Stimulated activated naive B cell treated with anti-CD40 and anti-IgM and Interleukin-4, amounts not matched to agents 10 μg/mL and 1 μg/mL and 100 μg/mL, for 72 hours (primary cell): ENCODE measurements at regions not wholly inside any gene's neighbourhood (a gene's known extent, or its start where the extent isn't known, plus 50 kb on each side); places are given as distances from the start of the nearest gene placed in this dataset.
"Not testable (repeated sequence)": the region's sequence is repeated elsewhere in the genome, so short reads cannot be mapped to it uniquely, and the experiment has no call there.

Experiments
- ATAC-seq, 2 donors: fragments of 150-1000 bp; cut with Tn5 transposase; replicated peaks; 2 replicates each; pipeline ENCODE4 v1.10.0; 2021; ENCODE audit warnings: moderate library complexity in 1 of 2
- DNase-seq: peaks from one replicate; pipeline ENCODE4 v3.0.0; 2021
- H3K27ac Mint-ChIP-seq: one replicate; pipeline ENCODE4 v1.8.0; 2022; ENCODE audit warnings: mild to moderate bottlenecking, mixed read lengths
- H3K27me3 Mint-ChIP-seq, 2 donors: one replicate each; pipeline ENCODE4 v1.8.0; 2022; ENCODE audit warnings: mixed read lengths in 2 of 2
- H3K36me3 Mint-ChIP-seq, 2 donors: one replicate each; pipeline ENCODE4 v1.8.0; 2022; ENCODE audit warnings: mixed read lengths in 2 of 2, mild to moderate bottlenecking in 1 of 2
- H3K4me1 Mint-ChIP-seq, 2 donors: one replicate each; pipeline ENCODE4 v1.8.0; 2022; ENCODE audit warnings: mixed read lengths in 2 of 2, mild to moderate bottlenecking in 1 of 2
- H3K4me3 Mint-ChIP-seq, 2 donors: one replicate each; pipeline ENCODE4 v1.8.0; 2022; ENCODE audit warnings: mild to moderate bottlenecking in 2 of 2, mixed read lengths in 2 of 2, moderate library complexity in 1 of 2
- H3K9me3 Mint-ChIP-seq, 2 donors: one replicate each; pipeline ENCODE4 v1.8.0; 2022; ENCODE audit warnings: mixed read lengths in 2 of 2, mild to moderate bottlenecking in 1 of 2

GRCh38 chr3:193922034-193922774 is 213.7 kb upstream of the HES1 start:
- H3K9me3 Mint-ChIP-seq = peaks cover 10 to 18% of the 10 kb centered on the region in 2 donors
- no peak overlapping the region for H3K27ac Mint-ChIP-seq
- DNase-seq (no peak), ATAC-seq (no peak)
- peaks cover 4 to 16% of the 10 kb centered on the region in 2 donors for H3K27me3 Mint-ChIP-seq
- H3K4me3 Mint-ChIP-seq = no peak overlapping the region
- H3K36me3 Mint-ChIP-seq = peaks cover 5 to 8% of the 10 kb centered on the region in 2 donors
- H3K4me1 Mint-ChIP-seq = peaks cover 5 to 6% of the 10 kb centered on the region in 2 donors

DNA sequence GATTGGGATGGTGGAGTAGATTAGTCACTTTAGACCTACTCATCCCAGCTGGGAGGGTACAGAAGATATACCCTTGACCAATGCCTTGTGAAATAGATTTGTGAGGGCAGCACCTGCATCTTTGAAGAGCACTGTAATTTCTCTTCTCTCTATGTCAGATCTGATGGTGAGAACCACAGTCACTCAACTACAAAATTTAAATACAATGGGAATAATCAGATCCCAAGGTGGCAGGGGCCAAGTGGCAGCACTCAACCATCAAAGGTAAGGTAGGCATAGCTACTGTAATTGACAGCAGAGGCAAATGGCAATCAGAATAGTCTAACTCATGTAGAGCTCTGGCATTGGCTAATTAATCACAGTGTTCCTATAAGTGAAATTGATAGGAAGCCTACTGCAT is 212.0 kb upstream of the HES1 start:
- not testable (repeated sequence) for ATAC-seq, DNase-seq, H3K36me3 Mint-ChIP-seq, H3K27me3 Mint-ChIP-seq, H3K4me3 Mint-ChIP-seq
- Mint-ChIP-seq H3K27ac (peak overlapping the region; percentile 7), H3K9me3 (peaks cover 10 to 18% of the 10 kb centered on the region in 2 donors), H3K4me1 (peaks cover 7 to 12% of the 10 kb centered on the region in 2 donors)

DNA sequence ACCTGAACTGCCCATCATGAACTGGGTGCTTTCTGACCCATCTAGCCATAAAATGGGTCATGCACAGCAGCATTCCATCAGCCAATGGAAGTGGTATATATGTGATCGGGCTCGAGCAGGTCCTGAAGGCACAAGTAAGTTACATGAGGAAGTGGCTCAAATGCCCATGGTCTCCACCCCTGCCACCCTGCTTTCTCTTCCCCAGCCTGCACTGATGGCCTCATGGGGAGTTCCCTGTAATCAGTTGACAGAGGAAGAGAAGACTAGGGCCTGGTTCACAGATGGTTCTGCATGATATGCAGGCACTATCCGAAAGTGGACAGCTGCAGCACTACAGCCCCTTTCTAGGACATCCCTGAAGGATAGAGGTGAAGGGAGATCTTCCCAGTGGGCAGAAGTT is 209.9 kb upstream of the HES1 start:
- Mint-ChIP-seq H3K4me1 (peaks cover 7 to 12% of the 10 kb centered on the region in 2 donors), H3K27me3 (peaks cover 5 to 12% of the 10 kb centered on the region in 2 donors), H3K9me3 (peaks cover 10 to 18% of the 10 kb centered on the region in 2 donors)
- peak; percentile 11 for DNase-seq
- H3K36me3 Mint-ChIP-seq, H3K4me3 Mint-ChIP-seq, ATAC-seq, H3K27ac Mint-ChIP-seq: not testable (repeated sequence)

- H3K4me3 Mint-ChIP-seq, H3K27ac Mint-ChIP-seq, DNase-seq, H3K36me3 Mint-ChIP-seq, ATAC-seq: not testable (repeated sequence)
- H3K4me1 Mint-ChIP-seq = peaks cover 7 to 12% of the 10 kb centered on the region in 2 donors
- peaks cover 9 to 18% of the 10 kb centered on the region in 2 donors for H3K27me3 Mint-ChIP-seq
- peaks cover 10 to 18% of the 10 kb centered on the region in 2 donors for H3K9me3 Mint-ChIP-seq
Measured at GRCh38 chr3:193927413-193928206, 208.3 kb upstream of the HES1 start.

DNA sequence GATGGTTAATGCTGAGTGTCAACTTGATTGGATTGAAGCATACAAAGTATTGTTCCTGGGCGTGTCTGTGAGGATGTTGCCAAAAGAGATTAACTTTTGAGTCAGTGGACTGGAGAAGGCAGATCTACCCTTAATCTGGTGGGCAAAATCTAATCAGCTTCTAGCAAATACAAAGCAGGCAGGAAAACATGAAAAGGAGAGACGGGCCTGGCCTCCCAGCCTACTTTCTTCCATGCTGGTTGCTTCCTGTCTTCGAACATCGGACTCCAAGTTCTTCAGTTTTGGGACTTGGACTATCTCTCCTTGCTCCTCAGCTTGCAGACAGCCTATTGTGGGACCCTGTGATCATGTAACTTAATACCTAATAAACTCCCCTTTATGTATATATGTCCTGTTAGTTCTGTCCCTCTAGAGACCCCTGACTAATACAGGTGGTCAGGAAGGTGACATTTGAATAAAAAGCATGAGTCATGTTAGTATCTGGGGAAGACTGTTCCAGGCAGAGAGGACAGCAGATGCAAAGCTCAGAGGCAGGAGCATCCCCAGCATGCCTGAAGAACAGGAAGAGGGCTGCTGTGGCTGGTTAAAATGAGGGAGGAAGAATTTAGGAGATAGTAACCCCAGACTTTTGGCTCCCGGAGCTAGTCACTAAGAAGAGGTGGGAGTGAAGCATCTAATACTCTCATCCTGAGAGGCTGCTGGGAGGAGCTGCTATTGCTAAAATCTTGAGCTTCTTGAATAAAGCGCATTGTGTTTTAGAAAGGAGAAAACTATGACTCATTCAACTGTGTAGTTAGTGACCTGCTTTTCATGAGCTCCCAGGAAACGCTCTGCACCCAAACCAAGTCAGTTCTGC is 207.4 kb upstream of the HES1 start:
- H3K36me3 Mint-ChIP-seq = peaks cover 5% of the 10 kb centered on the region in 2 donors
- no peak overlapping the region for H3K27ac Mint-ChIP-seq
- H3K4me3 Mint-ChIP-seq = no peak overlapping the region
- H3K9me3 Mint-ChIP-seq = peaks cover 5 to 11% of the 10 kb centered on the region in 2 donors
- peaks cover 7 to 12% of the 10 kb centered on the region in 2 donors for H3K4me1 Mint-ChIP-seq
- peaks cover 9 to 22% of the 10 kb centered on the region in 2 donors for H3K27me3 Mint-ChIP-seq
- DNase-seq (no peak), ATAC-seq (no peak)

DNA sequence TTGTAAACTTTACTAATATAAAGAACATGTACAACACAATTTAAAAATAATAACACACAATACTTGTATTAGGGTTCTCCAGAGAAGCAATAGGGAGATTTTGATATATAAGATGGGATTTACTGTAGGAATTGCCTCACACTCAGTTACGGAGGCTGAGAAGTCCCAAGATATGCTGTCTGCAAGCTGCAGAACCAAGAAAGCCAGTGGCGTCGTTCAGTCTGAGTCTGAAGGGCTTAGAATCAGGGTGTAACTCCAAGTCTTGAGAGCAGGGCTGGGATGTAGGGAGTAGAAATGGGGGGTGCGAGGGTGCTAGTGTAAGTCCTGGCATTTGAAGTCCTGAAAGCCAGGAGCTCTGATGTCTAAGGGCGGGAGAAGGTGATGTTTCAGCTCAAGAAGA is 206.6 kb upstream of the HES1 start:
- Mint-ChIP-seq H3K4me1 (peaks cover 7 to 12% of the 10 kb centered on the region in 2 donors), H3K36me3 (peaks cover 0 to 3% of the 10 kb centered on the region in 2 donors), H3K4me3 (no peak overlapping the region), H3K27me3 (peaks cover 9 to 28% of the 10 kb centered on the region in 2 donors), H3K27ac (no peak overlapping the region), H3K9me3 (peaks cover 1 to 3% of the 10 kb centered on the region in 2 donors)
- DNase-seq = no peak
- no peak for ATAC-seq

GRCh38 chr3:193929921-193930646 is 205.9 kb upstream of the HES1 start:
- H3K9me3 Mint-ChIP-seq = peaks cover 0 to 1% of the 10 kb centered on the region in 2 donors
- H3K36me3 Mint-ChIP-seq = peaks cover 0 to 3% of the 10 kb centered on the region in 2 donors
- peaks cover 8 to 12% of the 10 kb centered on the region in 2 donors for H3K4me1 Mint-ChIP-seq
- ATAC-seq (no peak), DNase-seq (no peak)
- H3K27me3 Mint-ChIP-seq = peaks cover 14 to 34% of the 10 kb centered on the region in 2 donors
- no peak overlapping the region for H3K4me3 Mint-ChIP-seq
- H3K27ac Mint-ChIP-seq = no peak overlapping the region

DNA sequence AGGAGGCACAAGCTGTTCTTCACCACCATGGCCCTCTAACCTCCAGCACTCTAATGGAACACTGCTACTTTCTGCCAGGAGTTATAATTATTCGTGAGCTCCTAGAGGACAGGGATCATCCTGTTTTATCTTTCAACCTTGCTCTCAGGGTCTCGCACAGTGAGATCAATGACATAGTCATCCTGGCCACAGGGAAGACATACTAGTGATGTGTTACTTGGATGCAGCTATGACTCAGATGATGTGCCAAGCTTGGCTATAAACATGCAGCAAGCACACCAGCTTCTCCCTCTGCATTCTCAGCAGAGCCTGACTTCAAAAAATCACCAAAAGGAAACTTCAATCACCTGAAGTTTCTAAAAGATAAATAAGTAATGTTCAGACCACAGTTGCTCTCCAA is 203.8 kb upstream of the HES1 start:
- no peaks in the 10 kb centered on the region for H3K36me3 Mint-ChIP-seq
- H3K9me3 Mint-ChIP-seq = no peaks in the 10 kb centered on the region
- no peak overlapping the region for H3K4me3 Mint-ChIP-seq
- DNase-seq (no peak), ATAC-seq (no peak)
- H3K4me1 Mint-ChIP-seq = peaks cover 4 to 5% of the 10 kb centered on the region in 2 donors
- H3K27me3 Mint-ChIP-seq = peaks cover 20 to 43% of the 10 kb centered on the region in 2 donors
- no peak overlapping the region for H3K27ac Mint-ChIP-seq

DNA sequence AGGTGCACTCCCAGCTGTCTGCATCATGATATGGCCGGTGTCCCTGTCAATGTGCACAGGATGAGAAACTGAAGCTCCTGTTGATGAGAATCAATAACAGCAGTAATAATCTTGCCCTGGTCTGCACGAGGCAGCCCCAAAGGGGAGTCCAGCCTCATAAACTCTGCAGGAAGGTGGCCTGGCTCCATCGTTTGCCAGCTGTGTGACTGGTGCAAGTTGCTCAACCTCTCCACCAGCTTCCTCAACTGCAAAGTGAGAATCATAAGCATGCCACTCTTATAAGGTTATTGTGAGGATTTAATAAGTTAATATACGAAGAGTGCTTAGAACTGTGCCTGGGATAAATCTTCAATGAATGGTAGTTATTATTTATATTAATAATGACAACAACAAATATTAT is 203.4 kb upstream of the HES1 start:
- no peak for ATAC-seq
- no peak for DNase-seq
- Mint-ChIP-seq H3K4me1 (peaks cover 4 to 5% of the 10 kb centered on the region in 2 donors), H3K27me3 (peaks cover 18 to 43% of the 10 kb centered on the region in 2 donors), H3K36me3 (no peaks in the 10 kb centered on the region), H3K27ac (no peak overlapping the region), H3K9me3 (no peaks in the 10 kb centered on the region), H3K4me3 (no peak overlapping the region)

DNA sequence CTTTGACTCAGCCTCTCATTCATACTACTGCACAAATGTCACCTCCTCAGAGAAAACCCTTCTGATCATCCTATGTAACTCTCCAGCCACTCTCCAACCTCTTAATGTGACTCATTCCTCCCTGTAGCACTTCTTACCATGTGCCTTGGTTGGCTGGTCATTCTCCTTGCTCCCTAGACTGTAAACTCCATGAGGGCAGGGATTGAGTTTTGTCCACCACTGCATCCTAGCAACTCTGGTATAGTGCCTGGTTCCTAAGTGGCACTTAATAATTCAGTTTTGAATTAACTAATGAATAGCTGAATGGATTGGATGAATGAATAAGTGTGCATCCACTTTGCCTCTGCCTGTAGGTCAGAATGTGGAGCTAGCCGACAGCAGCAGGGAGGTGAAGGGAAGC is 202.5 kb upstream of the HES1 start:
- DNase-seq (no peak), ATAC-seq (no peak)
- no peaks in the 10 kb centered on the region for H3K36me3 Mint-ChIP-seq
- H3K4me1 Mint-ChIP-seq = peaks cover 4 to 5% of the 10 kb centered on the region in 2 donors
- H3K27ac Mint-ChIP-seq = no peak overlapping the region
- H3K4me3 Mint-ChIP-seq = no peak overlapping the region
- no peaks in the 10 kb centered on the region for H3K9me3 Mint-ChIP-seq
- peaks cover 15 to 44% of the 10 kb centered on the region in 2 donors for H3K27me3 Mint-ChIP-seq

DNA sequence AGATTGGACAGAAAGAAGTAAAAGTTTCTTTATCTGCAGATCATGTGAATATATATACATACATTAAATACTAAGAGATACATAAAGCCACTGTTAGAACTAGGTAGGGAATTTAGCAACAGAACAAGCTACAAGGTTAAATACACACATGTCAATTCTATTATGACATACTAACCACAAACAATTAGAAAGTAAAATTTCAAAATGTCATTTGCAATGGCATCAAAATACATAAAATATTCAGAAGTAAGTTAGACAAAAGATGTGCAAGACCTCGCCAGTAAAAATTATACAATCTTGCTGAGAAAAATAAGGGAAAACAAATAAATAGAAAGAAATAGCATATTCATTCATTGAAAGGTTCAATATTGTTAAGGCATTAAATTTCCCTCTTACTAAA is 200.0 kb upstream of the HES1 start:
- H3K4me3 Mint-ChIP-seq = no peak overlapping the region
- H3K36me3 Mint-ChIP-seq = no peaks in the 10 kb centered on the region

DNA sequence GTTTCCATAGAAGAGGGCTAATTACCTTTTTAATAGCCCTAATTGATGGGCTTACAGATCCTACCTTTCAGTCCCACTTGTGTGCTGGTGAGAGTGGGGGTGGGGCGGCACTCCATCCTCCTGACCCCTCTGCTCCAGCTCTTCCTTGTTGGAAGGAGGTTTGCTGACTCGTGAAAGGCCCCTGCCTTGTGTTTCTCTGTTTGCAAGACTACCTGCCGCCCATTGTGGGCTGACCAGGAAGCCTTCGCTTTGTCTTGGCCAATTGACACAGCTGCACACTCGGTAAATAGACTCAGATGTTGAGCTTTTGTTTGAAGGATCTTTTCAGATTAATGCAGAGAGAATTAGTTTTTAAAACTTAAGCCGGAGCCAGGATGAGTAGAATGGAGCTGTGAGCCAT is 197.3 kb upstream of the HES1 start:
- no peaks in the 10 kb centered on the region for H3K9me3 Mint-ChIP-seq
- no peak overlapping the region for H3K27ac Mint-ChIP-seq
- H3K4me1 Mint-ChIP-seq = peaks cover 0 to 4% of the 10 kb centered on the region in 2 donors
- H3K27me3 Mint-ChIP-seq = peaks cover 14 to 41% of the 10 kb centered on the region in 2 donors
- ATAC-seq (no peak), DNase-seq (no peak)
- H3K36me3 Mint-ChIP-seq = no peaks in the 10 kb centered on the region
- no peak overlapping the region for H3K4me3 Mint-ChIP-seq

More for the DNA sequence above, 200.0 kb upstream of the HES1 start:
- no peak overlapping the region for H3K27ac Mint-ChIP-seq
- H3K9me3 Mint-ChIP-seq = no peaks in the 10 kb centered on the region
- H3K4me1 Mint-ChIP-seq = peaks cover 0 to 2% of the 10 kb centered on the region in 2 donors
- peaks cover 15 to 52% of the 10 kb centered on the region in 2 donors for H3K27me3 Mint-ChIP-seq
- ATAC-seq (no peak), DNase-seq (no peak)

DNA sequence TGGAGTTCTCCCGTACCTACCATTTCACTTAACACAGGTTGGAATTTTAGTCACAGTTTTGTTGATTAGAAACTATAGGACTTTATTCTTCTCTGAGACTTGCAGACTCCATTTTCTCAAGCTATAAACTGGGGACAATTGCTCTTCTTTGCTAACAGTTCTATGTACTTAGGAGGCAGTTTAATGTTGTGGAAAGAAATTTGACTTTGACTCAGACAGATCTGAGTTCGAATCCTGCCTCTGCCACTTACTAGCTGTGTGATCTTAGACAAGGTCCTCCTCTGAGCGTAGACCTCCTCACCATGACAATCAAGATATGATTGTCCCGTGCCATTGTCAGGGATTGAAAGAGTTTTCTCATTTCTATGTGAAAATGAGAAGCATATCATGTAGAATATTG is 196.4 kb upstream of the HES1 start:
- no peak overlapping the region for H3K4me3 Mint-ChIP-seq
- no peak for DNase-seq
- peaks cover 0 to 4% of the 10 kb centered on the region in 2 donors for H3K4me1 Mint-ChIP-seq
- H3K36me3 Mint-ChIP-seq = no peaks in the 10 kb centered on the region
- no peaks in the 10 kb centered on the region for H3K9me3 Mint-ChIP-seq
- H3K27me3 Mint-ChIP-seq = peaks cover 14 to 35% of the 10 kb centered on the region in 2 donors
- no peak overlapping the region for H3K27ac Mint-ChIP-seq
- no peak for ATAC-seq
